GM12865 (cell line): ENCODE measurements at regions not wholly inside any gene's neighbourhood (a gene's known extent, or its start where the extent isn't known, plus 50 kb on each side); places are given as distances from the start of the nearest gene placed in this dataset.

ENCODE experiments used
- DNase-seq: peaks from one replicate; pipeline ENCODE4 v3.0.0; 2010; ENCODE audit warnings: low read depth
- H3K4me3 ChIP-seq: 2 replicates; pipeline ENCODE4 v1.5.1; 2011; ENCODE audit warnings: mild to moderate bottlenecking, low read depth, low read length, control low read depth
- CTCF ChIP-seq: IDR thresholded peaks from 2 replicates; pipeline ENCODE4 v1.5.1; 2011; ENCODE audit warnings: low read length, control low read depth, low read depth, inconsistent platforms; ENCODE audit not compliant: insufficient read depth; ENCODE audit errors: missing control alignments

GRCh38 chr6:40806256-40806864 lies 219.2 kb upstream of the LRFN2 start:
- no peak for DNase-seq
- no peak overlapping the region for H3K4me3 ChIP-seq
- TF ChIP-seq CTCF: no peak

- no peak for TF ChIP-seq CTCF
- DNase-seq: no peak
- H3K4me3 ChIP-seq: no peak overlapping the region
Observed at GRCh38 chr6:40805336-40805735, 218.2 kb upstream of the LRFN2 start.

GRCh38 chr6:40804905-40805304 lies 217.7 kb upstream of the LRFN2 start:
- no peak for TF ChIP-seq CTCF
- no peak for DNase-seq
- no peak overlapping the region for H3K4me3 ChIP-seq

GRCh38 chr6:40803897-40804702 lies 216.9 kb upstream of the LRFN2 start:
- no peak for TF ChIP-seq CTCF
- DNase-seq: no peak
- H3K4me3 ChIP-seq: no peak overlapping the region

- H3K4me3 ChIP-seq: no peak overlapping the region
- no peak for TF ChIP-seq CTCF
- no peak for DNase-seq
Observed at GRCh38 chr6:40802481-40802880, 215.3 kb upstream of the LRFN2 start.

- no peak for DNase-seq
- no peak for TF ChIP-seq CTCF
- no peak overlapping the region for H3K4me3 ChIP-seq
Observed at GRCh38 chr6:40799296-40800140, 212.4 kb upstream of the LRFN2 start.
